ENCODE measurements at regions not wholly inside any gene's neighbourhood (a gene's known extent, or its start where the extent isn't known, plus 50 kb on each side); places are given as distances from the start of the nearest gene placed in this dataset.

GRCh38 chr7:27464970-27465369, 197.7 kb downstream of the HIBADH start:
- DNase-seq = no peak

DNA sequence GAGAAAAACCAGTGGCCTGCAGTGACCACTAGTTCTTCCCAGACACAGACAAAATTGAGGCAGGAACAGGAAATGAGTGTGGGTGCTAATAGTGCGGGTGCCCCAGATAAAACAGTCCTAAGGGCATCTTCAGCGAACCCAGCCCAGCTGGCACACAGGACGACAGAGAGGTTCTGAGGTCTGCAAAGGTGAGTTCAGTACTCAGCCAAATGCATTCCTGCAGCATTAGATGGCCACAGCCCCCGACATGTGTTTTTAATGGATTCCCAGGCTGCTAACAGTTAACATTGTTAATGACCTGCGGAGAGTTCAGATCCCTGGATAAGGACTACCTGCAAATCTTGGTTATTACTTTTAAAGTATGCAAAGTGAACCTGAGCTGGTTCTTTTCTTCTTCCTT, 196.0 kb downstream of the HIBADH start:
- no peak for DNase-seq

DNA sequence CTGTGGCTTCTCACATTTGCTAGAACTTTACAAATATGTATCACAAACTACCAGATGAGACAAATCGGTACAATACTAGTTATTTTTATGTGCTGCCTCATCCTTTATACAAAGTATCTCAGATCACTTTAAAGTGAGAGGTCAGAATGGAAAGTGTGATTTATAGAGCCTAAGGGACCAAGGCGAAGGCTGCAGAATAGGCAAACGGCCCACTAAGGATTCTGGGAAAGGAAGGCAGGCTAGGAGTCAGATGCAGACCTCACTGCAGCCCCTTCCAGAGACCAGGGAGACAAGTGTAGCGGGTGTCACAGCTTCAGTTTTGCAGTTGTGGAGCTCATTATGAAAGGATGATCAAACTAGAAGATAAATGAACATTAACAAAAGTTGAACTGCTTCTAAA, 190.6 kb downstream of the HIBADH start:
- no peak for DNase-seq
